ENCODE measurements at regions not wholly inside any gene's neighbourhood (a gene's known extent, or its start where the extent isn't known, plus 50 kb on each side); places are given as distances from the start of the nearest gene placed in this dataset.
"Not testable (repeated sequence)": the region's sequence is repeated elsewhere in the genome, so short reads cannot be mapped to it uniquely, and the experiment has no call there.

- DNase-seq: no peak
Observed at GRCh38 chr11:23370580-23371275, 510.5 kb upstream of the CCDC179 start.

- DNase-seq: no peak
Observed at GRCh38 chr11:23377909-23378308, 517.6 kb upstream of the CCDC179 start.

DNA sequence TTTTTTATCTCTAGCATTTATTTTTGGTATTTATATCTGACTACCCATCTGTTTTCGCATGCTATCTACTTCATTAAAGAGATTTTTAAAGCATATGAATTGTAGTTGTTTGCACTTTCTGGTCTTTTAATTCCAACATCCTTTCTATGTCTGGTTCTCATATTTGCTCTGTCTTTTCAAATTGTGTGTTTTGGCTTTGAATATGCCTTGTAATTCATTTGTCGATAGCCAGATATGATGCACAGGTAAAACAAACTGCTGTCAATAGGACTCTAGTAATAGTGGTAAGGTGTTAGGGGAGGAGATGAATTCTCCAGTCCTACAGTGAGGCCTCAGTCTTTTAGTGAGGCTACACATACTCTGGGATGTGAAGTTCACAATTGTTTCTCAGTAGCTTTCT lies 530.8 kb upstream of the CCDC179 start:
- DNase-seq: no peak

GRCh38 chr11:23398052-23398451 lies 537.8 kb upstream of the CCDC179 start:
- DNase-seq: no peak

- no peak for DNase-seq
Observed at GRCh38 chr11:23399995-23400394, 539.7 kb upstream of the CCDC179 start.

GRCh38 chr11:23403210-23404185 lies 543.2 kb upstream of the CCDC179 start:
- no peak for DNase-seq

- no peak for DNase-seq
Observed at GRCh38 chr11:23404225-23405160, 544.2 kb upstream of the CCDC179 start.

- DNase-seq: no peak
Observed at GRCh38 chr11:23405350-23405937, 545.2 kb upstream of the CCDC179 start.

GRCh38 chr11:23406131-23406819 lies 546.0 kb upstream of the CCDC179 start:
- no peak for DNase-seq

DNA sequence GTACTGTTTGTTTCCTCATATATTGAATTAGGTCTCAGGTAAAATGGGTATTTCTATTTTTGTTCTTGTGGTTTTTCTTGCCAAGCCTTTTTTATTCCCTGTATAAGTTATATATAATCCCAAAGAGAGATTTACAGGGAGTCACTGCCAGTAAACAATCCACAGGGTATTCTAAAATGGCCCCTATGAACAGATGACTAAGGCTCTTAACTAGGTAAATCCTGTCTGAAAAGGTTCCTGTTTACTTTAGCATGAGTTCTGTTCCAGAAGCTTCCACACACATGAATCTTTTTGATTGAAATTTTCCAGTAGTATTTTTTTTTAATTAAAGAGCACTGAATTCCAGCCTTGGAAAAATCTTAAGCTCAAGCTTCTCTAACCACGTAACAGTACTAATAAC lies 552.8 kb upstream of the CCDC179 start:
- no peak for DNase-seq

GRCh38 chr11:23423104-23423503 lies 562.8 kb upstream of the CCDC179 start:
- peak; percentile 43 for DNase-seq

GRCh38 chr11:23423656-23424055 lies 563.4 kb upstream of the CCDC179 start:
- no peak for DNase-seq

- no peak for DNase-seq
Observed at GRCh38 chr11:23425381-23425780, 565.1 kb upstream of the CCDC179 start.

DNA sequence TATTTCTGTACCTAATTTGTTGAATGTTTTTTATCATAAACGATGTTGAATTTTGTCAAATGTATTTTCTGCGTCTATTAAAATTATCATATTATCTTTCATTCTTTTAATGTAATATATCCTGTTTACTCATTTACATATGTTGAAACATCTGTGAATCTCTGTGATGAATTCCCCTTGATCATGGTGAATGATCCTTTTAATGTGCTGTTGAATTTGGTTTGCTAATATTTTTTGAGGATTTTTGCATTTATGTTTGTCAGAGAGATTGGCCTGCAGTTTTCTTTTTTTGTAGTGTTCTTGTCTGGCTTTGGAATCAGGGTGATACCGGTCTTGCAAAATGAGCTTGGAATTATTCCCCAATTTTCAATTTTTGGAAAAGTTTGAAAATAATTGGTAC lies 569.3 kb upstream of the CCDC179 start:
- no peak for DNase-seq

- DNase-seq: no peak
Observed at GRCh38 chr11:23453522-23453921, 593.2 kb upstream of the CCDC179 start.

DNA sequence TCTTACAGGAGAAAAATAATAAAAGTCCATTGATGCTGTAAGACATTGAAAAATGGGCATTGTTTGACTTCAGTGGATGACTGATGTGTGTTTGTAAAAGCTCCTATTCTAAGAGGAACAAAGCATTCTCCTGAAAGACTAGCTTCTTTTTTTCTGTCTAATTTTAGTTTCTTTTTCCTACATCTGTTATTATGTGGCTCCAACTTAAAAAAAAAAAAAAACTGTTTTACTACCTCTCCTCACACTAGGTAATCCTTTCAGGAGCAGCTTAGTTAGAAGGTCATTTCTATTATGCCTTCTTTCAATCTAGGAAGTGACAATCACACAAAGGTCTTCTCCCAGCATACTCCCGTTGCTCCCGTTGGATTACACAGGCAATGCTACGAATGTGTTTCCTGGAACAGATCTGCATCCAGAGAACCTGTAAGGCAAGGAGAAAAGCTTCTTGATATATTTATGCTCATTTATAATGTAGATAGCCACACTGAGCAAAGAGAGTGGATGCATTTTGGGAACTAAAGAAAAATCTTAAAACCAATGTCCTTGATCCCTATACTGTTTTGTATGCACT lies 595.1 kb upstream of the CCDC179 start:
- no peak for DNase-seq

- no peak for DNase-seq
Observed at GRCh38 chr11:23457641-23458040, 597.4 kb upstream of the CCDC179 start.

DNA sequence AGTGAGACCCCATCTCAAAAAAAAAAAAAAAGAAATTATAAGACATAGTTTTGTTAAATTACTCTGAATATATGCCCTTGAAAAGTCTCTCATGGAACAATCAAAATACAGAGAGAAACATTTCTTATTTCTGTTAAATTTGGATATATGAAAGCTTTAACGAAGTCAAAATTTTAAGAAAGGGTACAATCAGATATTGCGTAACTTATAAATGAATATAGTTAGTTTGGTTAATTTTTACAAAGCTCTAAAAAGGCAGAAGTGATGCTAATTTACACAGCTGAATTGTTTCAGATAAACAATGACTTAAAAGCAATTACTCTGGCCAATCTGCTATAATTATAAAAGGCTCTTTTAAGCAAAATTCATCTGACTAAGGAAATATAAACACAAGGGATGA lies 611.6 kb upstream of the CCDC179 start:
- no peak for DNase-seq

DNA sequence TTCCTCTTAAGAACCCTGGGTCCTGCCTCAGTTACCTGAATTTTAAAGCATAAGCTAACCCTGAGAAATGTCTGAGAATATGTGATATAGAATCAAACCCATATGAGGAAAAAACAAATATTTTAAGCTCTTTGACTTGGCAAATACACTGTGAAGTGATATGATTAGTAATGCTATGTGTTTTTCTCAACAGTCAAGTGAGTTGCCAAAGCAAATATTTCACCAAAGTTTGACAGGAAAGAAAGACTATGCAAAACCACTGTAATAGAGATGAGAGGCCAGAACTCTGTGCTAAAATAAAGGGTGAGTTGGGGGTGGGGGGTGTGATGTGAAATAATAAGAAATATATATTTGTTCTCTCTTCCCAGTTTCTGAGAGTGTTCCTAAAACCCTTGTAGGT lies 613.5 kb upstream of the CCDC179 start:
- peak; percentile 15 for DNase-seq

DNA sequence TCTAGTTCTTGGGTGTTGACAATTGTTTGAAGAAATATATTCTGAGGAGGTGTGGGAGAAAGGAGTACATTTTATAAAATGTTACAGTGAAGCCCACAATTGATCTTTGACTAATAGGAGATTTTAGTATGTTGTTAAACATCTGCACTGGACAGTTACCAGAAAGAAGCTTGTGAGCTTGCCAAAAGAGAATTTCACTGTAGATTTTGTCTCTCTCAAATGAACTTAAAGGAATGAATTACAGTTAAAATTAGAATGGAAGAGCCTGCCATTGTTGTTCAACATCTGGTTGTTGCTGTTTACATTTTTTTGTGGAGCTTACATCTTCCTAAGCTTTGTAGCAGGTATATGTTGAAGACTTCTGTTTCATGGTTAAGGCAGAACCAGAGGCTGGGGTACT lies 620.5 kb upstream of the CCDC179 start:
- no peak for DNase-seq

- not testable (repeated sequence) for DNase-seq
Observed at GRCh38 chr11:23484146-23484545, 623.9 kb upstream of the CCDC179 start.
